Loucy (cell line): ENCODE measurements at regions not wholly inside any gene's neighbourhood (a gene's known extent, or its start where the extent isn't known, plus 50 kb on each side); places are given as distances from the start of the nearest gene placed in this dataset.

Experiments
- H2AFZ ChIP-seq: fragments of 200-600 bp; sonication (generic); 2 replicates; pipeline ENCODE4 v1.6.0; 2016; ENCODE audit warnings: antibody characterized with exemption, mild to moderate bottlenecking, low read length, moderate library complexity
- H3F3A ChIP-seq: fragments of 200-600 bp; 2 replicates; pipeline ENCODE4 v1.6.0; 2016; ENCODE audit warnings: antibody characterized with exemption, low read depth, mild to moderate bottlenecking
- H3K27me3 ChIP-seq: fragments of 200-600 bp; sonication (generic); 2 replicates; pipeline ENCODE4 v1.6.1; 2014; ENCODE audit warnings: low read length, mild to moderate bottlenecking; ENCODE audit not compliant: insufficient read depth, poor library complexity, severe bottlenecking
- H3K36me3 ChIP-seq: fragments of 200-600 bp; sonication (generic); 2 replicates; pipeline ENCODE4 v1.6.1; 2016; ENCODE audit warnings: low read length; ENCODE audit not compliant: insufficient read depth
- H3K4me1 ChIP-seq: fragments of 200-600 bp; sonication (generic); 2 replicates; pipeline ENCODE4 v1.5.1; 2014; ENCODE audit warnings: low read length, mild to moderate bottlenecking; ENCODE audit not compliant: insufficient read depth, poor library complexity, severe bottlenecking
- H3K4me2 ChIP-seq: fragments of 200-600 bp; sonication (generic); 2 replicates; pipeline ENCODE4 v1.6.0; 2014; ENCODE audit warnings: antibody characterized with exemption, low read length, low read depth, mild to moderate bottlenecking; ENCODE audit not compliant: poor library complexity, severe bottlenecking
- H3K4me3 ChIP-seq: fragments of 200-600 bp; sonication (generic); 2 replicates; pipeline ENCODE4 v1.5.1; 2014; ENCODE audit warnings: low read length, mild to moderate bottlenecking, mixed read lengths; ENCODE audit not compliant: poor library complexity, severe bottlenecking
- H3K79me2 ChIP-seq: fragments of 200-600 bp; sonication (generic); 2 replicates; pipeline ENCODE4 v1.6.1; 2014; ENCODE audit warnings: low read length; ENCODE audit not compliant: insufficient read depth
- H3K9ac ChIP-seq: fragments of 200-600 bp; sonication (generic); 2 replicates; pipeline ENCODE4 v1.6.0; 2014; ENCODE audit warnings: mild to moderate bottlenecking, low read depth, low read length, moderate library complexity; ENCODE audit not compliant: poor library complexity, severe bottlenecking
- H3K9me2 ChIP-seq: fragments of 200-600 bp; sonication (generic); replicated peaks from 2 replicates; pipeline ENCODE4 v1.6.1; 2016; ENCODE audit warnings: low read depth, low read length, mixed read lengths
- H3K9me3 ChIP-seq: fragments of 200-600 bp; sonication (generic); 2 replicates; pipeline ENCODE4 v1.6.1; 2014; ENCODE audit warnings: mild to moderate bottlenecking, antibody characterized with exemption, low read length, low read depth; ENCODE audit not compliant: insufficient read depth
- H4K20me1 ChIP-seq: fragments of 200-600 bp; sonication (generic); 2 replicates; pipeline ENCODE4 v1.6.0; 2014; ENCODE audit warnings: antibody characterized with exemption, low read length, mild to moderate bottlenecking; ENCODE audit not compliant: insufficient read depth, poor library complexity, severe bottlenecking
- CTCF ChIP-seq: fragments of 200-600 bp; sonication (generic); conservative IDR thresholded peaks from 2 replicates; pipeline ENCODE4 v1.5.1; 2014; ENCODE audit warnings: mild to moderate bottlenecking, antibody characterized with exemption, low read length
- EZH2phosphoT487 ChIP-seq: fragments of 200-600 bp; IDR thresholded peaks from 2 replicates; pipeline ENCODE4 v1.6.1; 2018; ENCODE audit warnings: antibody characterized with exemption, mild to moderate bottlenecking, moderate library complexity, borderline replicate concordance

DNA sequence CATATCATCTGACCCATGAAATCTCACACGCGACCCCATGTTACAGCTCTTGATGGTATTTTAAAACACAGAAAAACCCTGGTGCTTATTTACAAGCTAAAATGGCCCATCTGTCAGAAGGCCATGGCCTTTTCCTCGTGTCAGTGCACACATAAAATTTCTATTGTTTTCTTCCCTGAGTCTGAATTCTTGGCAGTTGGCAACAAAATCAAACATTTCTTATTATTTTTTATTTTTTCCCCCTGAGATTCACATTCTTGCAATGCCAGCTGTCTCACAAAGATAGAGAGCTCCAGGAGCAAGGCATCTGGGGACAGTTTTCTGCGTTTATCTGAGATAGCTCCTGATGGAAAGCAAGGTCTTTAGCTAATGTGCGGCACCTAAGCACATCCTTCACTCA lies 818.1 kb upstream of the TMEM132C start:
- Histone ChIP-seq H3K9ac (no peak overlapping the region), H3F3A (no peaks in the 10 kb centered on the region), H3K4me3 (no peak overlapping the region), H3K9me2 (no peaks in the 10 kb centered on the region), H3K9me3 (no peaks in the 10 kb centered on the region), H3K36me3 (no peaks in the 10 kb centered on the region), H3K79me2 (no peaks in the 10 kb centered on the region), H3K27me3 (no peaks in the 10 kb centered on the region), H4K20me1 (no peaks in the 10 kb centered on the region), H3K4me1 (no peaks in the 10 kb centered on the region), H2AFZ (no peak overlapping the region), H3K4me2 (no peak overlapping the region)
- TF ChIP-seq EZH2phosphoT487, result no peak
- TF ChIP-seq CTCF, result no peak

DNA sequence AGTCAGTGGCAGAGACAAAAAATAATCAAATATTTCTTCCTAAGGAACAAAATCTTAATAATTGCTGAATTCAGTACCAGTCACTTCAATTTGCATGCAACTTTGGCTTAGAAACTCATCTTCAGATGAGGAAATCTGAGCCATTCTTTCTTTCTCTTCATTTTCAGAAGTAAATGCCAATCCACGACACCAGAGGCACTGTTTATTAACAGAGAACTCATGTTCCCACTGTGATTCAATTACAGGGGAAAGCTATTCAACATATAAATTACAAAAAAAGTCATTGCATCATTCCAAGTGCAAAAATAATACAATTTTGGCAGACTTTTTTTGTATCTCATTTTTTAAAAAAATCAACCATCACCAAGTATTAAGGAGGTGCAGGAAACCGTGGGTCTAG lies 816.1 kb upstream of the TMEM132C start:
- H3K9me3 ChIP-seq, result no peaks in the 10 kb centered on the region
- no peaks in the 10 kb centered on the region for H3K27me3 ChIP-seq
- TF ChIP-seq CTCF, result 0 out of 2 replicates have a peak, but pooled peaks have one; percentile 19
- no peak for TF ChIP-seq EZH2phosphoT487
- H3K9me2 ChIP-seq, result no peaks in the 10 kb centered on the region
- no peak overlapping the region for H2AFZ ChIP-seq
- H3K36me3 ChIP-seq, result no peaks in the 10 kb centered on the region
- no peaks in the 10 kb centered on the region for H3K79me2 ChIP-seq
- H3K9ac ChIP-seq, result no peak overlapping the region
- no peaks in the 10 kb centered on the region for H4K20me1 ChIP-seq
- H3K4me1 ChIP-seq, result no peaks in the 10 kb centered on the region
- no peak overlapping the region for H3K4me3 ChIP-seq
- H3F3A ChIP-seq, result no peaks in the 10 kb centered on the region
- no peak overlapping the region for H3K4me2 ChIP-seq

- H3K79me2 ChIP-seq, result no peaks in the 10 kb centered on the region
- no peaks in the 10 kb centered on the region for H3K9me2 ChIP-seq
- TF ChIP-seq CTCF (no peak), EZH2phosphoT487 (no peak)
- H3K4me1 ChIP-seq, result no peaks in the 10 kb centered on the region
- no peaks in the 10 kb centered on the region for H3K27me3 ChIP-seq
- no peak overlapping the region for H3K4me2 ChIP-seq
- no peaks in the 10 kb centered on the region for H4K20me1 ChIP-seq
- H3K9me3 ChIP-seq, result no peaks in the 10 kb centered on the region
- H2AFZ ChIP-seq, result no peak overlapping the region
- no peak overlapping the region for H3K9ac ChIP-seq
- no peak overlapping the region for H3K4me3 ChIP-seq
- no peaks in the 10 kb centered on the region for H3F3A ChIP-seq
- no peaks in the 10 kb centered on the region for H3K36me3 ChIP-seq
Measured at GRCh38 chr12:127455347-127456265, 811.4 kb upstream of the TMEM132C start.
